Parathyroid adenoma (tissue), 2 donors: ENCODE measurements at regions not wholly inside any gene's neighbourhood (a gene's known extent, or its start where the extent isn't known, plus 50 kb on each side); places are given as distances from the start of the nearest gene placed in this dataset.

Source experiments
- H2AFZ ChIP-seq: fragments of 300-600 bp; sonication (generic); one replicate; pipeline ENCODE4 v1.7.0; 2017; ENCODE audit warnings: antibody characterized with exemption, mild to moderate bottlenecking
- H3K27ac ChIP-seq: fragments of 300-600 bp; sonication (generic); one replicate; pipeline ENCODE4 v1.7.0; 2017
- H3K27me3 ChIP-seq: fragments of 300-600 bp; sonication (generic); one replicate; pipeline ENCODE4 v1.7.0; 2017; ENCODE audit warnings: low read length; ENCODE audit not compliant: control insufficient read depth, insufficient read depth
- H3K36me3 ChIP-seq: fragments of 300-600 bp; sonication (generic); one replicate; pipeline ENCODE4 v1.7.0; 2017; ENCODE audit warnings: low read length; ENCODE audit not compliant: control insufficient read depth, insufficient read depth
- H3K4me1 ChIP-seq: fragments of 300-600 bp; sonication (generic); one replicate; pipeline ENCODE4 v1.7.0; 2017; ENCODE audit warnings: control low read depth
- H3K4me2 ChIP-seq: fragments of 300-600 bp; sonication (generic); one replicate; pipeline ENCODE4 v1.7.0; 2017; ENCODE audit warnings: low read length
- H3K4me3 ChIP-seq: fragments of 300-600 bp; sonication (generic); one replicate; pipeline ENCODE4 v1.7.0; 2017; ENCODE audit warnings: low read depth, low read length
- H3K79me2 ChIP-seq: fragments of 300-600 bp; sonication (generic); one replicate; pipeline ENCODE4 v1.7.0; 2017; ENCODE audit warnings: control low read depth
- H3K9ac ChIP-seq: fragments of 300-600 bp; sonication (generic); one replicate; pipeline ENCODE4 v1.7.0; 2017; ENCODE audit warnings: mild to moderate bottlenecking
- H3K9me3 ChIP-seq: fragments of 300-600 bp; sonication (generic); one replicate; pipeline ENCODE4 v1.7.0; 2017; ENCODE audit warnings: low read length; ENCODE audit not compliant: control insufficient read depth
- CTCF ChIP-seq: fragments of 300-600 bp; sonication (generic); IDR thresholded peaks from one replicate; pipeline ENCODE4 v1.7.0; 2017; ENCODE audit warnings: antibody characterized with exemption, mild to moderate bottlenecking
- donor health status: primary hyperparathyroidism.

GRCh38 chr5:103962023-103962422 is 399.4 kb upstream of the NUDT12 start:
- H3K27me3 ChIP-seq = no peaks in the 10 kb centered on the region
- H3K9ac ChIP-seq = no peak overlapping the region
- H3K4me2 ChIP-seq = no peak overlapping the region
- H3K9me3 ChIP-seq = no peaks in the 10 kb centered on the region
- H3K4me1 ChIP-seq = no peaks in the 10 kb centered on the region
- H3K79me2 ChIP-seq = no peaks in the 10 kb centered on the region
- H3K36me3 ChIP-seq = no peaks in the 10 kb centered on the region
- H2AFZ ChIP-seq = no peak overlapping the region
- TF ChIP-seq CTCF = no peak
- no peak overlapping the region for H3K4me3 ChIP-seq
- no peak overlapping the region for H3K27ac ChIP-seq

- Histone ChIP-seq H2AFZ (no peak overlapping the region), H3K27me3 (no peaks in the 10 kb centered on the region), H3K4me3 (no peak overlapping the region), H3K9me3 (no peaks in the 10 kb centered on the region), H3K27ac (no peak overlapping the region), H3K4me2 (no peak overlapping the region), H3K9ac (no peak overlapping the region), H3K79me2 (no peaks in the 10 kb centered on the region), H3K4me1 (no peaks in the 10 kb centered on the region), H3K36me3 (no peaks in the 10 kb centered on the region)
- no peak for TF ChIP-seq CTCF
These were observed 391.2 kb upstream of the NUDT12 start for GRCh38 chr5:103953601-103954382.

- Histone ChIP-seq H2AFZ (no peak overlapping the region), H3K4me2 (no peak overlapping the region), H3K4me1 (no peaks in the 10 kb centered on the region), H3K9ac (no peak overlapping the region), H3K9me3 (no peaks in the 10 kb centered on the region), H3K79me2 (no peaks in the 10 kb centered on the region), H3K36me3 (no peaks in the 10 kb centered on the region), H3K4me3 (no peak overlapping the region), H3K27me3 (no peaks in the 10 kb centered on the region), H3K27ac (no peak overlapping the region)
- TF ChIP-seq CTCF = no peak
These were observed 389.2 kb upstream of the NUDT12 start for GRCh38 chr5:103951776-103952175.

- no peaks in the 10 kb centered on the region for H3K79me2 ChIP-seq
- TF ChIP-seq CTCF = no peak
These were observed 380.6 kb upstream of the NUDT12 start for GRCh38 chr5:103943230-103943629.

More at GRCh38 chr5:103943230-103943629, 380.6 kb upstream of the NUDT12 start:
- Histone ChIP-seq H3K9me3 (no peaks in the 10 kb centered on the region), H3K27ac (no peak overlapping the region), H3K4me1 (no peaks in the 10 kb centered on the region), H3K9ac (no peak overlapping the region), H3K4me3 (no peak overlapping the region), H3K4me2 (no peak overlapping the region), H3K36me3 (no peaks in the 10 kb centered on the region), H2AFZ (no peak overlapping the region), H3K27me3 (no peaks in the 10 kb centered on the region)
